ENCODE measurements at regions not wholly inside any gene's neighbourhood (a gene's known extent, or its start where the extent isn't known, plus 50 kb on each side); places are given as distances from the start of the nearest gene placed in this dataset.

- no peak overlapping the region for H3K27ac ChIP-seq
- TF ChIP-seq CTCF (conservative IDR thresholded peaks at IDR 0.05), result no peak
These were observed 154.4 kb downstream of the BBOX1 start for GRCh38 chr11:27194976-27195375.

DNA sequence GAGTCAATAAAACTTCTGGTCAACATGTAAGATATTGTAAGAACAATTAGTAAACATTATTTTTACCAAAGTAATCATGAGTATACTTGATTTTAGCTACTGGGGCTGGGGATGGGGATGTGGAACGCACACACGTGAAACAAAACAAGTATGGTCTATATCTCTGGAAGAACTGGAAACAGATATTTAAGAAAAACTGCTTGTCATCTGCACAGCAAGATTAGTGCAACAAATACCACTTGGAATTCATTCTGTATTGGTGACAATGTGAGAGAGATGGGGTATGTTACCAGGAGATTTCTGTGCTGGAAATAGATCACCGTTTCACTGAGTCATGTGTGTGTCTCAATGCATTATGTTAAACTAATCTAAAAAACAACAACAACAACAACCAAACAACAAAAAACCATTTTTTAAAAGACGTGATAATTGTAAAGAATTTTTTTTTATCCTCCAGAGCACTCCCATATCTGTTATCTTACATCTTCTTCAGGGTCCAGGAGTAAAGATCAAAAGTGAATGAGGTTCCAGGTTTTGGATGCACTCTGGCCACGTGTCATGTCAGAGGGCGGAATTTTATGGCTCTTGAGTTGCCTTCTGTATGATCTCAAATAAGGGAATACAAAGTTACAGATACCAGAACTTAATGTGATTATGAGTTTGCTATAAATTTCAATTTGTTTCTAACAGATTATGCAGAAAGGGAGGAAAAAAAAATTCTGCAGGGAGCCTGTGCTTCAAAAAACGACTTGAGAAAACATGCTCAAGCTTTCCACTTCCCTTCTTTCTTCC lies 153.0 kb downstream of the BBOX1 start:
- no peak for TF ChIP-seq CTCF (conservative IDR thresholded peaks at IDR 0.05)
- no peak overlapping the region for H3K27ac ChIP-seq

GRCh38 chr11:27192184-27192583 lies 151.6 kb downstream of the BBOX1 start:
- TF ChIP-seq CTCF (conservative IDR thresholded peaks at IDR 0.05), result no peak
- peak overlapping the region; percentile 44; the same call in 1 of the 2 replicates for H3K27ac ChIP-seq

- TF ChIP-seq CTCF (conservative IDR thresholded peaks at IDR 0.05), result no peak
- H3K27ac ChIP-seq, result peak overlapping the region; percentile 44
These were observed 151.0 kb downstream of the BBOX1 start for GRCh38 chr11:27191639-27192038.

DNA sequence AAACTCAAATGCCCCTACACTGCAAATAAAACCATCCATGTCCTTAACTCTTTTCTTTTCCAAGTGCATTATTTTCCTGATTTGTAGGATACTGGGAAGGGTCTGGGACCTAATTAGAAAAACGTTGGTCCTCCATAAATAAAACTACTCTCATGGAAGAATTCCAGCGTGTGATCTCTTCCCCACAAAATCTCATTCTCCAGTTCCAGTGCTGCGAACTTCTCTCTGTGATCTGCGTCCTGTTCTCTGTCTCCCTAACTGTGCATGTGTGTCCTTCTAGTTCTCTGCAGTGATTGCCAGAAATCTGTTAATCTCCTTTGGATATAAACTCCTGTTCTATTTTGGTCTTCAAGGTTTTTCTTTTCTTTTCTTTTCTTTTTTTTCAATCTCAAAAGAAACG lies 148.1 kb downstream of the BBOX1 start:
- H3K27ac ChIP-seq, result no peak overlapping the region
- no peak for TF ChIP-seq CTCF (conservative IDR thresholded peaks at IDR 0.05)

GRCh38 chr11:27187848-27188621 lies 147.4 kb downstream of the BBOX1 start:
- H3K27ac ChIP-seq, result no peak overlapping the region
- no peak for TF ChIP-seq CTCF (conservative IDR thresholded peaks at IDR 0.05)

GRCh38 chr11:27187075-27187847 lies 146.6 kb downstream of the BBOX1 start:
- no peak overlapping the region for H3K27ac ChIP-seq
- no peak for TF ChIP-seq CTCF (conservative IDR thresholded peaks at IDR 0.05)

All from VCaP (cell line).